GM21367 (cell line): ENCODE measurements at regions not wholly inside any gene's neighbourhood (a gene's known extent, or its start where the extent isn't known, plus 50 kb on each side); places are given as distances from the start of the nearest gene placed in this dataset.

Source experiments
- ATAC-seq: cut with Tn5 transposase; IDR thresholded peaks from one replicate; pipeline ENCODE4 v1.9.1; 2021; ENCODE audit not compliant: unreplicated experiment

DNA sequence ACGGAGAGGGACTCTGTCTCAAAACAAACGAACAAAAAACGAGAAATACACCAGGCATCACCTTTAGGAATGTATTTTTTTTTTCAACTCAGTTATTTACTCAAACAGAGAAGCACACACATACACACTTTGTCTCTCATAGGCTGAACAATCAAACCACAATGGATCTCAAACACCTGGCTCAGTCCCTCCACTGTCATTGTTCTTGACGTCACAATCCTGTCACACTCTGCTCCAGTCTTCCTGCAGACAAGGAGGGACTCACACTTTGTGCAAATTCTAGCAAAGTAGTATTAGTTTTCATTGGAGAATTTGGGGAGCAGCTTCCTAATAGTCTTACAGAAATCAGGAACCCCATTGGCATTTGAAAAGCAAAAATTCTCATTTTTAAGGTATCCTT, 727.8 kb downstream of the BCL11B start:
- ATAC-seq: no peak

DNA sequence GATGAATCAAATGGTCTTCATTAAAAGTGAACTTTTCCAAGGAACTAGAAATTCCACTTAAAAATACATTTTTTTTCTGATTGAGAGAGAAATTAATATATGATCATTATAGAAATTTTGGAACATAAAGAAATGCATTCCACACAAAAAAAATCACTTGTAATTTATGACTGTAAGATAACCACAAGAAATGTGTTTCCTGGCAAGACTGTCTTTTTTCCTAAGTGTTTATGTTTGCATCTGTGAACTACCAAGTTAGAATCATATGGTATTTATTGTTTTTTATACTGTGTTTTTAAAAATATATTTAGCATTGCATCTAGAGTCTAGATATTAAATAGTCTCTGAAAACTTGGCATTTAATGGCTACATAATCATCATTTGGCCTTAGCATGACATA, 726.8 kb downstream of the BCL11B start:
- no peak for ATAC-seq

DNA sequence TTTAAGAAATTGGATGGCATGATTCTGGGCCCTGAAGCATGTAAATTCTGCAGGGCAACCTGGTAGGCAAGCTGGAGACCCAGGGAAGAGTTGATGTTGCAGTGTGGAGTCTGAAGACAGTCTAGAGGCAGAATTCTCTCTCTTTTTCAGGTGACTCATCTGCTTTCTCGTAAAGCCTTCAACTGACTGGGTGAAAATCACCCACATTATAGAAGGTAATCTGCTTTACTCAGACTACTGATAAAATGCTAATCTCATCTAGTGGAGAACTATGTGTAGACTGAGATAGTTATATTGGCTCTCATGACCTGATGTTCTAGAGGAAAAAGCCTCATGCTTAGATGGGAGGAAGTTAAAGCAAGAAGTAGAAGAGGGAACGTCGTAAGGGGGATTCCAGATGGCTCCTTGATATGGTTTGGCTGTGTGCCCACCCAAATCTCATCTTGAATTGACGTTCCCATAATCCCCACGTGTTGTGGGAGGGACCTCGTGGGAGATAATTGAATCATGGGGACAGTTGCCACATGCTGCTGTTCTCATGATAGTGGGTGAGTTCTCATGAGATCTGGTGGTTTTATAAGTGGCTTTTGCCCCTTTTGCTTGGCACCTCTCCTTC, 723.8 kb downstream of the BCL11B start:
- no peak for ATAC-seq

DNA sequence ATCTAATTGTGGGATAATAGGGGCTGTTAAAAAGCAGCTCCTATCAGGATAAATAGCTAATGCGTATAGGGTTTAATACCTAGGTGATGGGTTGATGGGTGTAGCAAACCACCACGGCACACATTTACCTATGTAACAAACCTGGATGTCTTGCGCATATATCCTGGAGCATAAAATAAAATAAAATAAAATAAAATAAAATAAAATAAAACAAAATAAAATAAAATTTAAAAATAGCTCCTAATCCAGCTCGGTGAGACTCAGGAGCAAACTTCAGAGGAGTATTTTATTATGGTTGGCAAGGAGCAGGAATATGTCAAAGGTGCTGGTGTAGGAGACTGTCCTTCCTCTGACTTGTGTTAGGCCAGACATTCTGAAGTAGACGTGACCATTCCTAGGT, 721.0 kb downstream of the BCL11B start:
- ATAC-seq: no peak

DNA sequence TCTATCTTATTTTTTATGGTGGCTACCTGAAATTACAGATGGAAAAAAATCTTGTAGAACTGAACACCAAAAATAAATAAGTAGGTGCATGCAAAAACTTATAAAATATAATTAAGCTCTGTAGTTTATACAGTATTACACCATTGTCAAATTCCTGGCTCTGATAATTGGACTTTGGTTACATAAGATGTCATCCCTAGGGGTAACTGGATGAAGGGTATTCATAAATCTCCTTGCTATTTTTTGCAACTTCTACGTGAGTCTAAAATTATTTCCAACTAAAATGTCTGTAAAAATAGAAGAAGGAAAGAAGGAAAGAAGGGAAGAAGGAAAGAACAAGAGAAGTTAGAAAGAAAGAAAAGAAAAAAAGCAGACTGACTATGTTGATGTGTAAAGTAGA, 716.6 kb downstream of the BCL11B start:
- ATAC-seq: no peak

DNA sequence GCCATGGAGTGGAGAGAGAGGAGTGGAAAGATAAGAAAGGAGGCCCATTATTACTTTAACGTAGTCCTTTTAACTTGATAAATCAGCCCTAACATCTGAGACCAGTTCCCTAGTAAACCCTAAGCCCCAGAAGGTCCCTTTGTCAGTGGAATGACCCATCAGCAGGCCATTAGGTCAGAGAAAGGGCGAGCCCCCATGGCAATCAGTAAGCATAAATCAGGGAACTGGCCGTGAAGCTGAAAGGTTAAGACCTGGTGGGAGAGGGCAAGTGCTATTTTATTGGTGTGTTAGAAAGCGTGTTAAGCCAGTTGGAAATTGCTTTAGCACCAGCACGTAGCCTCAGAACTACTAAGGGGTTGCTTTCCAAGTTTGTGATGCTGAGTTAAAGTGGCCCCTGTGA, 708.0 kb downstream of the BCL11B start:
- no peak for ATAC-seq

DNA sequence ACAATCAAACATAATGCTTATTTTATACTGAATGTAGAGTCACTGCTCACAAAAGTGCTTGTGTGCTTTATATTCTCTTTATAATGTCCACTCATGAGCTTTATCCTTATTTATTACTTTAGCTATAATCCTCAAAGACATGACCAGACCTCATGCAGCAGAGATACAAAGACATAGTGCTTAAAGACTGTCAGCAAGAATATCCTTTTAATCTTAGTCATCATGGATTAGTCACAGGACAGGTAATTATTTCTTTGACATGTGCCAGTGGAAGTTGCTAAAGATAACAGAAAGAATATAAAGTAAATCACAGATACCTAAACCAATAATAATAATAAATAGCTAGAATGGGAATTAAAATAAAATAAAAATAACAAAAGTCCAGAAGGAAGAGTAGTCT, 707.5 kb downstream of the BCL11B start:
- ATAC-seq: no peak

DNA sequence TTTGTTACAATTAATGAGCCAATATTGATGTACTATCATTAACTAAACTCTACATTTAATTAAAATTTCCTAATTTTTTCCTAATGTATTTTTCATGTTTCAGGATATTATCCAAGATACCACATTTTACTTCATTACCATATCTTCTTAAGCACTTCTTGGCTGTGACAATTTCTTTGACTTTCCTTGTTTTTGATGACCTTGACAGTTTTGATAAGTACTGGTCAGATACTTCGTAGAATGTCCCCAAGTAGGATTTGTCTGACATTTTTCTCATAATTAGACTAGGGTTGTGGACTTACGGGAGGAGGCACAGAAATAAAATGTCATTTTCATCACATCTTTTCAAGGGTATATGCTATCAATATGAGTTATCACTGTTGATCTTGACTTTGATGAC, 700.9 kb downstream of the BCL11B start:
- ATAC-seq: no peak

DNA sequence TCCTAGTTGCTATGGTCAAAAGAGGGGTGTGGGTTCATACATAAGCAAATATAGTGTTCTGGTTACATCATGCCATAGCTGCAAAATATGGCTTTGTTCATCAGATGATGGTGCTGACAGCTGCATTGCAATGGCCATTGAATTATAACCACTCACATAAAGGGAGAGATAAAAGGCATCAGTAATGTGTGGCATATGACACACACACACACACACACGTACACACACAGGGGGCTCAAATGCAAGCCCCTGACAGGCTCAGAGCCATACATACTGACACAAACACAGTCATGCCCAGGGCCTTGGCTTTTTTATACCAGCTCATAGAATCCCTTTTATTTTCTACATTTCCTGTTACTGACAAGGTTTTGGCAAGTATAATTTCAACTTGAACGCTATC, 698.9 kb downstream of the BCL11B start:
- no peak for ATAC-seq

DNA sequence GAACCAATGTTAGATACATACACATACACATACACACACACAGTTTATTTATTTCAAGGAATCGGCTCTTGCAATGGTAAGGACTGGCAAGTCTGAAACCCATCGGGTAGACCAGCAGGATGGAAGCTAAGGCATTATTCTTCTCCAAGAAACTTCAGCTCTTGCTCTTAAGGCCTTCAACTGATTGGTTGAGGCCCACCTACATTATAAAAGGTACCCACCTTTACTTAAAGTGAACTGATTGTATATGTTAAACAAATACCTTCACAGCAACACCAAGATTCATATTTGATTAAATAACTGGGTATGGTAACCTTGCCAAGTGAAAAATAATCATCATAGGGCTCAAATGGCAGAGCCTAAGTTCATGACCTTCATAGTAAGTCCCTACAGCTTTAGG, 695.5 kb downstream of the BCL11B start:
- ATAC-seq: no peak

DNA sequence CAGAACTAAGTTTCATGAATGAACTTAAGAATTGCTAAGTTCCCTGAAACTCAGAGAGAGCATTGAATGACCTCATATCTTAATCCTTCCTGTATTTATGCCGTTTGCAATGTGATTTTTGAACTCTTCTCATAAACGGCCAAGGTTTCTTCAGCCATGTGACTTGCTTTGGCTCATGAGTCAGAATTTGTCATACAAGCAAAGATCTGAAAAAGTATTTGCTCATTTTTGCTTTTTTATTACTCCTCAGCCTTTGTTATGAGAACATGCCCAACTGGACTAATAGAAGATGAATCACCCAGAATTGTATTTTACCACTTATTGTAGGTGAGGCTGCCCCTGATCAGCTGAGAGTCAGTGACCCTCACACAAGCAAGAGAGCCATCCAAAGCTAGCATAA, 693.8 kb downstream of the BCL11B start:
- no peak for ATAC-seq

DNA sequence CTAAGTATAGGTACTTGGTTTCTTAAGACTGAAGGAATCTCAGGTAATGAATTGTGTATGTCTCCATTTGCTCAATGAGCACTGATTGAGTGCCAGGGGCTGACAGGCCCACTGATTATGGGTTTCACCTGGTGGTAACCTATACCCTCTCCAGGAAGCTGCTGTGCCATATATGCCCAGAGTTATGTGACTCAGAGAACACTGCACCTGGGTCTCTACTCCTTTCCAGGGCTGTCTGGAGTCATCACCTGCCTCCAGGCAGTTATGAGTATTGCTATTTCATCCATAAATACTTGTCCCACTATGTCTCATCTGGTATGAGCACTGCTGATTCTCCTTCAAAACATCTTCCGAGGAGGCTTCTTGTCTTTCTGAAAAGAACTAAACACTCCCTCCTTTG, 692.9 kb downstream of the BCL11B start:
- ATAC-seq: no peak

DNA sequence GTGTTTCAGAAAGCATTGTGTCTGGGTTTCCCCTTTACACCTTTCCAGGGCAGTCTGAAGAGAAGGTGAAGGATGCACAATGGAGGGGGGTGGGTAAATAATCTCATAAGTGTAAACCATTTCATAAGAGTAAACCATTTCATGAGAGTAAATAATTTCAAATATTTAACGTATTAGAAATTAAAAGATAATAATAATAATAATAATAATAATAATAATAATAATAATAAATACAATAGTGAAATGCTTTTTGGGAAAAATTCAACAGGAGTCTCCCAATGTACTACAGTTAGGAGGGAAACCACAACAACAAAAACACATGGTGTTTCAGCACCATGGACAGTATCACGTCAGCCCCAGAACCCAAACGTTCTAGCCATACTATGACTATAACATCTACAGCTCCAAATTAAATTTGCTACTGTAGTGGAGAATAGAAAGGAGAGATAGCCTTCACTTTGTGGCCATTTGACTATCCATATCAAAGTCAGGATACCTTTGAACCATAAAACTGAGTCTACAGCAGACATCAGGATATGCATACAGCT, 691.8 kb downstream of the BCL11B start:
- no peak for ATAC-seq

DNA sequence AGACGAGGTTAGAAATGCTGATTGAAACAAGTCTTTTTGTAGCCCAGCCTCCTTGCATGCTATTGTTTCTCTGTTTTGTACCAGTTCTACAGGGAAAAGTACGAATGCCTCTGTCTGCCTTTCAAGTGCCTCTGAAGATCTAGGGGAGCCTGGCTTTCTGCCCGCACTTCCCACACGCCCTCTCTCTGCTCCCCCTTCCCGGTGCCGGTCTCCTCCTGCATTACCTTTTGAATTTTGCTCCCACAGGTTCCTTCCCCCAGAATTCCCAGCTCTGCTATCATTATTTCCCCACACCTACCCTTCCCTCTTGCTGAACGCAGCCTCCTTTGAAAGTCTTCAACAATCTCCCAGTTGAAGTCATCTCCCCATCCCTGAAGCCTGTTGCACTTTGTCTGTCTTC, 689.7 kb downstream of the BCL11B start:
- ATAC-seq: no peak

DNA sequence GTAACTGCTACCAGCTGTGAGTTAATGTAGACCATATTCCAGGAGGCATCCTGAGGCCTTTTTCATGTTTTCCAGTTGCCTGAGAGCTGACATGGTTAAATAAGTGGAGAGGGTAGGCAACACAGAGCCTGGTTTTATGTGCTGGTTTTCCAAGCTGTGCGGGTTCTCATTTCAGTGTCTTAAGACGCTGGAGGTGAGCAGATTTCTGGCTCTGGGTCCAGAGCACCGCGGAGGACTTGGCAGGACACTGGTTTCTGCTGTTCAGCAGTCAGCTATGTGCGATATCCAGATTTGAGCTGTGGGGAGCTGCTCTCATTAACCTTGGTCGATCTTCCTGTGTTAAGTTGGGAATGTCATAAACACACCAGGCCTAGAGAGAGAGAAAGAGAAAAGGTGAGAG, 680.8 kb downstream of the BCL11B start:
- no peak for ATAC-seq

DNA sequence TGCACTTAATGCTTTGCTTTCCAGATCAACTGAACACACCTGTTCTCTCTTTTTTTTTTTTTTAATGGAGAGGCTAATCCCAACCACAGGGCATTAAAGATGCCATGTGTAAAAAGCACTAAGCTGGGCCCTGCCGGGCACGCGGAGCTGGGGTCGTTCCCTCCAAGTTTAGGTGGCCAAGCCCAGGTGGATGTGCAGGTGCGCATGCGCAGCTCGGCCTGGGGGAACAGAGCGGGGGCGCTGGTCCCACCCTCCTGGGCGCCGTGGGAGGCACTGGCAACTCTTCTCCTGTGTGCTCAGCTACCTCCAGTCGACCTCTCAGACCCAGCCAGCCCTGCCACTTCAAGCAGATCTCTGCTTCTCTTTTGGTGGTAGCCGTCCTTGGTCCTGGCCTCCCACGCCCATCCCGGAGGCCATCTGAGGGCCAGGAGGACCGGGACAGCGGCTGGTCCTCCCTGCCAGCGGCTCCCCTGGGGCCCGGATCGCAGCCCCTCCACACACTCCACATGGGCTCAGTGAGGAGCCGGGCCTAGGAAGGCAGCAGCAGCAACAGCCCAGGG, 679.3 kb downstream of the BCL11B start:
- ATAC-seq: no peak

DNA sequence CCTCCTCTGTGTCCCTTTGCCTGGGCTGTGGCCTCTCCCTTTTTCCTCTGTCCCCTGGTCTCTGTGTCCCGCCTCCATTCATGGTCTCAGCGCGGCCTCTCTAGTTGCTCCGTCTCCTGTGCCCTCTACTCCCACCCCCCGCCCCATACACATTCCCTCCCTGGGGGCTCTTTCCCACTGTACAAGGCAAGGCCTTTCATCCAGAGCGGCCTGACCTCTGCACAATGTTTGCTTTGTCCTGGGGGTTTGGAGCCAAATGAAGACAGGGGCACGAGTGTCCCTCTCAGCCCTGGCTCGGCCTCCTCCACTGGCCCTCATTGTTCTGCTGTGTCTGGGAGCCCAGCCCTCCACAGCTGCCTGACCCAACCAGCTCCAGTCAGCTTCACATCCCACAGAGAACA, 678.6 kb downstream of the BCL11B start:
- no peak for ATAC-seq

DNA sequence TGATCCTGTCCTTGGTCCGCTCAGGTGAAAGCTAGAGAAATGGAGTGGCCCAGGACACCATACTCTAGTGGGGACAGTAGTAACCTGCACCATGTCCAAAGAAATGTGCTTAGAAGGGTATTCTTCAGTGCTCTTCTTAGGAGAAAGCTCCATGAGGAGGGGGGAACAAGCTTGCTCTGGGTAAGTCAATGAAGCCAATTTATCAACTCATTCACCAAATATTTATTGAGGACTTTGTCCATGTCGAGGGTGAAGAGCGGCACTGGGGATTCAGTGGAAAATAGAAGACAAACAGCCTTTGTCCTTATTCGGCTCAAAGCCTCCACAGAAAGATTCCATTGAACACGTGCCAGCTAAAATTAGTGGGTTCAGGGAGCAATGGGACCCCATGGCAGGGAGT, 677.8 kb downstream of the BCL11B start:
- ATAC-seq: no peak

DNA sequence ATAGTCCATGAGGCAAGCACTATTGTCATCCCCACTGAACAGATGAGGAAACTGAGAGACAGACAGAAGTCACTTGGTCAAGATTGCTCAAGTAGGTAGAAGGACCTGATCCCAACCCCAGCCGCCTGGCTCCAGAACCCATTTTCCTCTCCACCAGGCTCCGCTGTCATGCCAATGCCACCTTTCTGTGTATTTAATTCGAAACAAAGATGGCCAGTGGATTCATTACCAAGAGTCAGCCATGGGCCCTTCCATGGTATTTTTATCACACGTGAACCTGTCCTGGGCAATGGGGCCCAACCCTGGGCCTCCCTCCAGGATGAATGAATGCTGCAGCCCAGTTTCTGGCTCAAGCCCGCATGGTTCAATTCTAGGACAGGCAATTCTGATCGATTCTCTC, 673.4 kb downstream of the BCL11B start:
- ATAC-seq: no peak

DNA sequence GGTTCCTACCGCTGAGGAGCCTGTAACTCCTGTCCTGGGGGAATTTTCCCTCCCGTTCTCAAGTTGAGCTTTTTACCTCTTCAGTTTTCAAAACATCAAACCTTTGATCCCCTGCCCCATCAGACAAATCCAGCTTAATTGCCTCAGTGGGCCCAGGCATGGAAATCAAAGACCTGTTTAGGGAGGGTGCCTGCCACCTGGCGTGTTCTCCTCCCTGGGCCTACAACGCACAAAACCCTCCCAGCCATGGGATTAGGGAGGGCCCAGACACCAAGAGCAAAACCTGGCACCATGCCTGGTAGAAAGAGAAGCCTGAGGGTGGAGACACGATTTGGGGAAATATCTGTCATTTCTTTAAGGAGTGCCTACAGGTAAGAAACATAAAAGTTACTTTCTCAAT, 672.9 kb downstream of the BCL11B start:
- no peak for ATAC-seq

DNA sequence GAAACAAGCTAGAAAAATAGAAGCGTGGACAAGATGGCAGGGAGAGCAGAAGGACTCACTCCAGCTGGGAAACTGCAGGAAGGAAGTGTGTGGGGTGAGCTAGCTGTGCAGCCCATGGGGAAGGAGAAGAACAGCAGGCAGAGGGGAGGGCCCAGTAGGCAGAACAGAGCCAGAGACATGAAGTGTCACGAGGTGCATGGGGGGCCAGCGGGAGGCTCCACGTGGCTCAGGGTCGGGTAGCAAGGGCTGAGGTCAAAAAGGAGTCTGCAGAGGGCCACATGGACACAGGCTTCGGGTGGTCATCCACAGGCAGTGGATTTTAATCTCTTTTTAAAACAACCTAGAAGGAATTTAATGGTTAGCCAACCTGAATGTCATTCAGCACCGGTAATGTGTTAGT, 669.0 kb downstream of the BCL11B start:
- no peak for ATAC-seq

DNA sequence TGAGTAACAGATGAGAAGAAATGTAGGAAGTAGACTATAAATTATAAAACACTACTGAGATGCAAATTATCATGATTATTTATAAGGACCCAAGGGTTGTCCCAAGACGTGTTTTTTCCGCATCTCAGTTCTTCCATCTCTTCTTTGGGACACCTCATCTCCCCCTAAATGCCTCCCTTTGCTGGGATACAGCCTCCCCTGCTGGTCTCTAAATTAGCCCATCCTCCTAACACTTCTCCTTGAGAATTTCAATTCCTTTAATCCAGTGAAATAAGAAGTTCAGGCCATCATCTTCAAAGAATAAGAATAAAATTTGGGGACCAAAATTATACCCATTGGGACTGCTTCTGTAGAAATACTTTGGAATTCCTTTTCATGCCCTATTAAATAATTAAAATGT, 667.0 kb downstream of the BCL11B start:
- no peak for ATAC-seq

DNA sequence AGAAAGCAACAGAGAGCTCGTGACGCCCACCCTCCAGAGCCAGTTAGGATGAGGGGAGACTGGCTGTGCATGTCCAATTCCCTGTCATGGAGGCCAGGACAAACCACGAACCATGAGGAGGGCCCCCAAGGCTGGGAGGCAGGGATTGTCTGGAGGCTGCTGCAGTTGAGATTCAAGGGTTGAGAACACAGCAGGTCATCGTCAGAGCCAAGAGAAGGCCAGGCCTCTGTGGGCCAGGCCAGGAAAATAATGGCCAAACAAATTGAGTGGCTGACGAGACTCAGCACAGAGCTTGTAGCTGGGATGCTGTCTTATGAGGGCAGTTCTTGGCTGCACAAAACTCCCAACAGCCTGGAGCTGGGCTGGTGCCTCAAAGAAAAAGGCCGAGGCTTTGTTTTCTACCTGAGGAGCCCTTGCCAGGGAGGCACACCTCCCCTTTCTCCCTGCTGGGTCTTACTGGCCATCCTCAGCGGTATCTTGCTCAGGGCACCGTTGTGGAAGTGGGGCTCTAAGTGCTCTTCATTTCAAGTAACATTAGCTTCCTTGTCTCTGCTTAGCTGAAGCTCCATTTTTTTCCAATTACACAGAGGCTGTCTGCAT, 665.9 kb downstream of the BCL11B start:
- no peak for ATAC-seq
